ENCODE measurements at regions not wholly inside any gene's neighbourhood (a gene's known extent, or its start where the extent isn't known, plus 50 kb on each side); places are given as distances from the start of the nearest gene placed in this dataset.

- TF ChIP-seq GABPA (IDR thresholded peaks at IDR 0.05; ENCODE audit: low read depth), result no peak
- no peak for TF ChIP-seq REST (IDR thresholded peaks at IDR 0.05; ENCODE audit: insufficient replicate concordance, low read depth)
- TF ChIP-seq POLR2AphosphoS5 (IDR thresholded peaks at IDR 0.05; ENCODE audit: low read depth), result no peak
- TF ChIP-seq SPI1 (IDR thresholded peaks at IDR 0.05; ENCODE audit: borderline replicate concordance, low read depth), result no peak
- no peak for TF ChIP-seq CTCF (IDR thresholded peaks at IDR 0.05; ENCODE audit: insufficient read depth, low read length)
- H3K4me3 ChIP-seq (replicated peaks; ENCODE audit: insufficient read depth, low read length), result no peak overlapping the region
- no peak overlapping the region for H3K27ac ChIP-seq (replicated peaks)
- no peak for DNase-seq (ENCODE audit: low read depth in 1 of 2, low spot score in 1 of 2)
- no peaks in the 10 kb centered on the region for H3K27me3 ChIP-seq (ENCODE audit: insufficient read depth, poor library complexity, severe bottlenecking)
These were observed 1260.3 kb downstream of the TMEM121 start for GRCh38 chr14:106786697-106787096.

- Histone ChIP-seq H3K27ac (replicated peaks) (no peak overlapping the region), H3K27me3 (ENCODE audit: insufficient read depth, poor library complexity, severe bottlenecking) (no peaks in the 10 kb centered on the region), H3K4me3 (replicated peaks; ENCODE audit: insufficient read depth, low read length) (no peak overlapping the region)
- no peak for TF ChIP-seq GABPA (IDR thresholded peaks at IDR 0.05; ENCODE audit: low read depth)
- TF ChIP-seq REST (IDR thresholded peaks at IDR 0.05; ENCODE audit: insufficient replicate concordance, low read depth), result no peak
- peak; percentile 19; the same call in 1 of the 2 replicates for TF ChIP-seq SPI1 (IDR thresholded peaks at IDR 0.05; ENCODE audit: borderline replicate concordance, low read depth)
- no peak for TF ChIP-seq CTCF (IDR thresholded peaks at IDR 0.05; ENCODE audit: insufficient read depth, low read length)
- peak in 1 of 2 experiments; percentile 46 for DNase-seq (ENCODE audit: low read depth in 1 of 2, low spot score in 1 of 2)
These were observed 1261.2 kb downstream of the TMEM121 start for GRCh38 chr14:106787626-106788025.

- H3K27me3 ChIP-seq (ENCODE audit: insufficient read depth, poor library complexity, severe bottlenecking), result no peaks in the 10 kb centered on the region
- no peak for DNase-seq (ENCODE audit: low read depth in 1 of 2, low spot score in 1 of 2)
- no peak overlapping the region for H3K27ac ChIP-seq (replicated peaks)
- TF ChIP-seq GABPA (IDR thresholded peaks at IDR 0.05; ENCODE audit: low read depth) (no peak), POLR2AphosphoS5 (IDR thresholded peaks at IDR 0.05; ENCODE audit: low read depth) (no peak), CTCF (IDR thresholded peaks at IDR 0.05; ENCODE audit: insufficient read depth, low read length) (no peak), REST (IDR thresholded peaks at IDR 0.05; ENCODE audit: insufficient replicate concordance, low read depth) (no peak), SPI1 (IDR thresholded peaks at IDR 0.05; ENCODE audit: borderline replicate concordance, low read depth) (no peak; the same call in 1 of the 2 replicates)
- H3K4me3 ChIP-seq (replicated peaks; ENCODE audit: insufficient read depth, low read length), result no peak overlapping the region
These were observed 1262.2 kb downstream of the TMEM121 start for GRCh38 chr14:106788534-106788933.
